OCI-LY1 (cell line): ENCODE measurements at regions not wholly inside any gene's neighbourhood (a gene's known extent, or its start where the extent isn't known, plus 50 kb on each side); places are given as distances from the start of the nearest gene placed in this dataset.

ENCODE experiments used
- H2AFZ ChIP-seq: fragments of 200-600 bp; sonication (generic), shearing (Covaris generic); 2 replicates; pipeline ENCODE4 v1.6.0; 2014; ENCODE audit warnings: antibody characterized with exemption, mild to moderate bottlenecking, low read length
- H3F3A ChIP-seq: fragments of 200-600 bp; sonication (generic), shearing (Covaris generic); 2 replicates; pipeline ENCODE4 v1.6.0; 2014; ENCODE audit warnings: mild to moderate bottlenecking, antibody characterized with exemption, low read length, moderate library complexity; ENCODE audit not compliant: insufficient read depth
- H3K27ac ChIP-seq: fragments of 200-600 bp; sonication (generic); 2 replicates; pipeline ENCODE4 v1.5.1; 2014; ENCODE audit warnings: low read length, mixed run types, mild to moderate bottlenecking, low read depth; ENCODE audit not compliant: poor library complexity, severe bottlenecking
- H3K27me3 ChIP-seq: fragments of 200-600 bp; sonication (generic); 2 replicates; pipeline ENCODE4 v1.6.0; 2014; ENCODE audit warnings: antibody characterized with exemption, mild to moderate bottlenecking, low read length, moderate library complexity; ENCODE audit not compliant: insufficient read depth
- H3K36me3 ChIP-seq: fragments of 200-600 bp; sonication (generic); 2 replicates; pipeline ENCODE4 v1.6.1; 2014; ENCODE audit warnings: mild to moderate bottlenecking, antibody characterized with exemption, low read length, moderate library complexity, mixed read lengths; ENCODE audit not compliant: insufficient read depth
- H3K4me1 ChIP-seq: fragments of 200-600 bp; sonication (generic); 2 replicates; pipeline ENCODE4 v1.5.1; 2014; ENCODE audit warnings: mild to moderate bottlenecking, low read length, moderate library complexity; ENCODE audit not compliant: insufficient read depth, severe bottlenecking
- H3K4me2 ChIP-seq: fragments of 200-600 bp; sonication (generic), shearing (Covaris generic); 2 replicates; pipeline ENCODE4 v1.6.1; 2014; ENCODE audit warnings: low read length
- H3K4me3 ChIP-seq: fragments of 200-600 bp; sonication (generic); 2 replicates; pipeline ENCODE4 v1.5.1; 2014; ENCODE audit warnings: low read length, low read depth, mild to moderate bottlenecking, mixed read lengths; ENCODE audit not compliant: poor library complexity, severe bottlenecking
- H3K79me2 ChIP-seq: fragments of 200-600 bp; shearing (Covaris generic); 2 replicates; pipeline ENCODE4 v1.6.1; 2016; ENCODE audit warnings: mixed run types, low read length, mixed read lengths; ENCODE audit not compliant: insufficient read depth
- H3K9ac ChIP-seq: fragments of 200-600 bp; sonication (generic), shearing (Covaris generic); 2 replicates; pipeline ENCODE4 v1.6.1; 2014; ENCODE audit warnings: mild to moderate bottlenecking, low read length, mixed read lengths
- H3K9me2 ChIP-seq: fragments of 200-600 bp; sonication (generic), shearing (Covaris generic); 2 replicates; pipeline ENCODE4 v1.6.1; 2014; ENCODE audit warnings: low read depth, mild to moderate bottlenecking, low read length, mixed read lengths
- H3K9me3 ChIP-seq: fragments of 200-600 bp; shearing (Covaris generic); 2 replicates; pipeline ENCODE4 v1.6.1; 2014; ENCODE audit warnings: low read length, mixed read lengths
- H4K20me1 ChIP-seq: fragments of 200-600 bp; sonication (generic), shearing (Covaris generic); 2 replicates; pipeline ENCODE4 v1.6.0; 2016; ENCODE audit warnings: mild to moderate bottlenecking, low read length; ENCODE audit not compliant: insufficient read depth
- CTCF ChIP-seq: fragments of 200-600 bp; sonication (generic), shearing (Covaris generic); IDR thresholded peaks from 2 replicates; pipeline ENCODE4 v1.5.1; 2017; ENCODE audit warnings: mild to moderate bottlenecking, antibody characterized with exemption, low read length, moderate library complexity, mixed read lengths
- EZH2 ChIP-seq: fragments of 200-600 bp; sonication (generic), shearing (Covaris generic); IDR thresholded peaks from 2 replicates; pipeline ENCODE4 v1.8.0; 2017; ENCODE audit warnings: borderline replicate concordance, mixed run types, mild to moderate bottlenecking, antibody characterized with exemption, low read length, moderate library complexity, mixed read lengths

- Histone ChIP-seq H3K27ac (no peak overlapping the region), H3K4me1 (no peaks in the 10 kb centered on the region), H3K36me3 (no peaks in the 10 kb centered on the region), H3K4me3 (no peak overlapping the region), H3K9me2 (no peaks in the 10 kb centered on the region), H3K27me3 (no peaks in the 10 kb centered on the region), H3F3A (no peaks in the 10 kb centered on the region), H3K79me2 (no peaks in the 10 kb centered on the region), H3K4me2 (no peak overlapping the region), H3K9ac (no peak overlapping the region), H2AFZ (no peak overlapping the region), H4K20me1 (no peaks in the 10 kb centered on the region), H3K9me3 (no peaks in the 10 kb centered on the region)
- TF ChIP-seq EZH2 = no peak
- TF ChIP-seq CTCF = no peak
Observed at GRCh38 chr4:19930742-19931141, 321.0 kb upstream of the SLIT2 start.

- Histone ChIP-seq H3K27me3 (no peaks in the 10 kb centered on the region), H3K27ac (no peak overlapping the region), H3K9me2 (no peaks in the 10 kb centered on the region), H3K9ac (no peak overlapping the region), H3K79me2 (no peaks in the 10 kb centered on the region), H2AFZ (no peak overlapping the region), H3K4me3 (no peak overlapping the region), H3K4me2 (no peak overlapping the region), H3K9me3 (no peaks in the 10 kb centered on the region), H3K36me3 (no peaks in the 10 kb centered on the region), H4K20me1 (no peaks in the 10 kb centered on the region), H3K4me1 (no peaks in the 10 kb centered on the region), H3F3A (no peaks in the 10 kb centered on the region)
- TF ChIP-seq CTCF (no peak), EZH2 (no peak)
Observed at GRCh38 chr4:19927381-19927780, 324.3 kb upstream of the SLIT2 start.

GRCh38 chr4:19925516-19925915, 326.2 kb upstream of the SLIT2 start:
- H3K9ac ChIP-seq = no peak overlapping the region
- H3K4me2 ChIP-seq = no peak overlapping the region
- no peaks in the 10 kb centered on the region for H4K20me1 ChIP-seq
- H3K4me1 ChIP-seq = no peaks in the 10 kb centered on the region
- TF ChIP-seq EZH2 = no peak
- TF ChIP-seq CTCF = no peak
- H3K27ac ChIP-seq = no peak overlapping the region
- H3K9me2 ChIP-seq = no peaks in the 10 kb centered on the region
- H3K9me3 ChIP-seq = no peaks in the 10 kb centered on the region
- no peaks in the 10 kb centered on the region for H3F3A ChIP-seq
- no peak overlapping the region for H3K4me3 ChIP-seq
- no peaks in the 10 kb centered on the region for H3K36me3 ChIP-seq
- no peaks in the 10 kb centered on the region for H3K27me3 ChIP-seq
- no peaks in the 10 kb centered on the region for H3K79me2 ChIP-seq
- no peak overlapping the region for H2AFZ ChIP-seq
